ENCODE measurements at regions not wholly inside any gene's neighbourhood (a gene's known extent, or its start where the extent isn't known, plus 50 kb on each side); places are given as distances from the start of the nearest gene placed in this dataset.
"Not testable (repeated sequence)": the region's sequence is repeated elsewhere in the genome, so short reads cannot be mapped to it uniquely, and the experiment has no call there.

DNA sequence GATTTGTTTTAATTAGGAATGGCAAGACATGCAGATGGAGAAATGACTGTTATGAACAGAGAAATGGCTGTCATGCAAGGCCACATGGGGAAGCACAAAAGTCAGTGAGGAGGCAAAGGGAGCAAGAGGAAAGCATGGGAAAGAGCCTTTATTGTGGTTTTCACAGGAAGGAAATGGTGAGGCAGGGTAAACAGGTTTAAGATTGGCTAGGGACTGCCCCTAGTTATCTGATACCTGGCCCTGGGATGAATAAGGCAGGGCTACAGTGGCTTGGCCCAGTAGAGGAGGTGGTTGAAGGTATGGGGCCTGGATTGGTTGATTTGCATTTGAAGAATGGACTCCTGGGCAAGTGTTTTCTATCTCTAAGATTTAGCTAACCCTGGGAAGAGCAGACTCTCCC, 168.7 kb upstream of the CNOT2 start:
- DNase-seq, result no peak

- DNase-seq, result no peak
Measured at GRCh38 chr12:70077441-70077840, 165.8 kb upstream of the CNOT2 start.

DNA sequence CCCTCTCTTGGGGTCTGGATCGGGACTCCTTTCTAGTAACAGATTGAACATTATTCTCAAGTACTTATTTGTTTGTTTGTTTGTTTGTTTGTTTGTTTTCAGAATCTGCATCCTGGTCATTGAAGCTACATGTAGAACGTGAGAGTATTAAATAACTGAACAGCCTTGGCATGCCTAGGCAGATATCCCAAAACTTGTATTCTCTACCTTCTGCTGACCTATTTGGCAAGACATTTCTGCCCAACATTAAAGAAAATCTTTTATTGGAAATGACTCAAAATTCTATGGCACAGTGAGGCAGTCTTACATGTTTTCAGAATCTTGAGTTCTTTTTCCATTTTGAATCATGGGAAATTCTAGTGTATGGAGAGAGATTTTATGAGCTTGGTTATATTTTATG, 165.1 kb upstream of the CNOT2 start:
- DNase-seq, result no peak

- DNase-seq, result no peak
Measured at GRCh38 chr12:70080566-70080965, 162.7 kb upstream of the CNOT2 start.

DNA sequence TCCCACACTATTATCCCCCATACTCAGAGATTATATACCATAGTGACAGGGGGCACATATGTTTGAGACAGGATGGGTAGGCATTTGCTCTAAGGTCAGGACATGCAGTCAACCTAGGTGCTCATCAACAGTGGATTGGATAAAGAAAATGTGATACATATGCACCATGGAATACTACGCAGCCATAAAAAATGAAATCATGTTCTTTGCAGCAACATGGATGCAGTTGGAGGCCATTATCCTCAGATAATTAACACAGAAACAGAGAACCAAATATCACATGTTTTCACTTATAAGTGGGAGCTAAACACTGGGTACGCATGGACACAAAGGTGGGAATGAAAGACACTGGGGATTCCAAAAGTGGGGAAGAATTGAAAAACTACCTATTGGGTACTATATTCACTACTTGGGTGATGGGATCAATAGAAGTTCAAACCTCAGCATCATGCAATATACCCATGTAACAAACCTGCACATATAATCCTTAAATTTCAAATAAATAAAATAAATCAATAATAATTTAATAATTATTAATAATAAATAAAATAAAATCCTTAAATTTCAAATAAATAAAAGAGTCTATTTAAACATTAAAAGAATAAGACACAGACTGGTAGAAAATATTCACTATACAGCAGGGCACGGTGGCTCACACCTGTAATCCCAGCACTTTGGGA, 160.1 kb upstream of the CNOT2 start:
- no peak for DNase-seq

DNA sequence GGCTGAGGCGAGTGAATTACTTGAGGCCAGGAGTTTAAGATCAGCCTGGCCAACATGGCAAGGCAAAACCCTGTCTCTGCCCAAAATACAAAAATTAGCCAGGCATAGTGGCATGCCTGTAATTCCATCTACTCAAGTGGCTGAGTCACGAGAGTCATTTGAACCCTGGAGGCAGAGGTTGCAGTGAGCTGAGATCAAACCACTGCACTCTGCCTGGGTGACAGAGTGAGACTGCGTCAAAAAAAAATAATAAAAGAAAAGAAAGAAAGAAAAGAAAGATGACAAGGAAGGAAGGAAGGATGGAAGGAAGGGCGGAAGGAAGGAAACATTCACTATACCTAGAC, 159.6 kb upstream of the CNOT2 start:
- DNase-seq, result no peak

DNA sequence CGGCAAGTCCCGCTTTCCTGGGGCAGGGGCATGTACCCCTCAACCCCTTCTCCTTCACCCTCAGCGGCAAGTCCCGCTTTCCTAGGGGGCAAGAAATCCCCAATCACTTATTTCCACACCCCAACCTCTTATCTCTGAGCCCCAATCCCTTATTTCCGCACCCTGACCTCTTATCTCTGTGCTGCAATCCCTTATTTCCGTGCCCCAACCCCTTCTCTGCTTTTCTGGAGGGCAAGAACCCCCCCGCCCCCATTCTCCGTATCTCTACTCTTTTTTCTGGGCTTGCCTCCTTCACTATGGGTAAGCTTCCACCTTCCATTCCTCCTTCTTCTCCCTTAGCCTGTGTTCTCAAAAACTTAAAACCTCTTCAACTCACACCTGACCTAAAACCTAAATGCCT, 156.9 kb upstream of the CNOT2 start:
- not testable (repeated sequence) for DNase-seq

DNA sequence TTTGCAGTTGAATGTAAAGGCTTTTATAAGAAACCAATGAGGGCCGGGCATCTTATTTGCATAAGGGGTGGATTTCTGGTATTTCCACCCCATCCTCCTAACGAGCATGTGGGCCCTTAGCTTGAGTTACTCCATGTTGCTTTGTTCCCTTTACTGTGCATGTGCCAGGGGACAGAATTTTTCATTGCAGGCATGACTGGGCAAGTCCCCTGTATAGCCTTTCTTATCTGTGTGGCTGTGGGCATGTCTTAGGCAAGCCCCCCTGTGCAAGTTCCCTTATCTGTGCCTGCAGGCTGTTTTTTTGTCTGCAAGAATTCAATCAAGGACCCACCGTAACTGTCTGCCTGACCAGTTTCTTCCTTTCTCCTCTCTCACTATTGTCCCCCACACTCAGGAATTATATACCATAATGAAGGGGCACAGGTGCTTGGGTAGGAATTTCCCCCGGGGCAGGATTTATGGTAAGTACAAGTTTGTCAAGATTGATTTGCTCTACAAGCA, 152.2 kb upstream of the CNOT2 start:
- DNase-seq, result no peak

- DNase-seq, result peak; percentile 12
Measured at GRCh38 chr12:70094467-70094866, 148.8 kb upstream of the CNOT2 start.

GRCh38 chr12:70096759-70097410, 146.3 kb upstream of the CNOT2 start:
- peak; percentile 8 for DNase-seq

- DNase-seq, result no peak
Measured at GRCh38 chr12:70101064-70101463, 142.2 kb upstream of the CNOT2 start.

- no peak for DNase-seq
Measured at GRCh38 chr12:70106347-70106746, 136.9 kb upstream of the CNOT2 start.

GRCh38 chr12:70110085-70110484, 133.1 kb upstream of the CNOT2 start:
- DNase-seq, result no peak

DNA sequence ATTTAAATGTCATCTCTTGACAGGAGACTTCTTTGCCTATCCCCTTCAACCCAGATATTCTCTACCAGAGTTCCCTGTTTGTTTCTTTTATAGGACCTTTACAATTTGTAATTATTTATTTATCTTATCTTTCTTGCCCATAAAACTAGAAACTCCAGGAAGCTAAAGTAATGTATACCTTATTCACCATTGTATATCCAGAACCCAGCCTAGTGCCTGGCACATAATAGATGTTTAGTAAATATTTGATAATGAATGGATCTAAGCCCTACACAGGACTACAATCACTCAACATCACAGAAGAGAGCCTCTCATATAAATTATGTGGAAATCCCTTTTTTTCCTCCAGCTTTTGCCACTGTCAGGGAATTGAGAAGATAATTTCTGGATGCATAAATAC, 125.6 kb upstream of the CNOT2 start:
- no peak for DNase-seq

DNA sequence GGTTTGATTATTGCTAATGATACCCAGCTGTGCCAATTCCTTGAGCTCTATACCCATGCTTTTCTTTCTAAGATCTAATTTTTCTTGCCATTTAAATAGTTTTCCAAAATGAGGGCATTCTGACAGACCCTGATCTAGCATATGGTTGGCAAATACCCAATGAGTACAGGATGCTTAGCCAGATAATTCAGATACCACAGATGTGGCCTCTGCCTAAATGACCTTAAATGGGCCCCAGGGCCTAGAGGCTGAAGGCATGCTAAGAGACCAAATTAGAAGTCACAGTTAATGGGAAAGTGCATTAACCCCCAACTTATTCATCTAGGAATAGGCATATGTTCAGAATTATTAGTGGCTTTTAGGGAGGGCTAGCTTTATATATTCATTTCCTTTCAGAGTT, 122.3 kb upstream of the CNOT2 start:
- no peak for DNase-seq

- no peak for DNase-seq
Measured at GRCh38 chr12:70121562-70121961, 121.7 kb upstream of the CNOT2 start.

DNA sequence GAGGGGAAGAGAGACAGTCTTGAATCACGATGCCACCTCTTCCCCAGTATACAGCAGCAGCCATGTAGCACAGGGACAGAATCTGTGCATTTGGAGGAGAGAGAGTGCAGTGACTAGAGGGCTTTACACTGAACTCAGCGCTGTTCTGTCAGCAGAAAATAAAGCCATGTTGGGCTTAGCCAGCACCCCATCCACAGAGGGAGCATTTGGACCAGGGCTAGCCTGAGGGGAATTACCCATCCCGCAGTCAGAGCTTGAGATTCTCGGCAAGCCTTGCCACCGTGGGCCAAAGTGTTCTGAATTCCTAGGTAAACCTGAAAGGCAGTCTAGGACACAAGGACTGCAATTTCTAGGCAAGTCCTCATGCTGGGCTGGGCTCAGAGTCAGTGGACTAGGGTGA, 120.4 kb upstream of the CNOT2 start:
- DNase-seq, result no peak

DNA sequence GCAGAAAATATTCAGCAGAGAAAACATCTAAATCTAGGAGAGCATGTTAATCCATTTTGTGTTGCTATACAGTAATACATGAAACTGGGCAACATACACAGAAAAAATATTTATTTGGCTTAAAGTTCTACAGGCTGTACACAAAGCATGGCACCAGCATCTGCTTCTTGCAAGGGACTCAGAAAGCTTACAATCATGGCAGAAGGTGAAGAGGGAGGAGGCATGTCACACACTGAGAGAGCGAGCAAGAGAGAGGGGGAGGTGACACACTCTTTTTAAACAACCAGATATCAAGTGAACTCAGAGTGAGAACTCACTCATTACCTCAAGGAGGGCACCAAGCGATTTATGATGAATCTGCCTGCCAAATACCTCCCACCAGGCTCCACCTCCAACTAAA, 94.2 kb upstream of the CNOT2 start:
- DNase-seq, result no peak

DNA sequence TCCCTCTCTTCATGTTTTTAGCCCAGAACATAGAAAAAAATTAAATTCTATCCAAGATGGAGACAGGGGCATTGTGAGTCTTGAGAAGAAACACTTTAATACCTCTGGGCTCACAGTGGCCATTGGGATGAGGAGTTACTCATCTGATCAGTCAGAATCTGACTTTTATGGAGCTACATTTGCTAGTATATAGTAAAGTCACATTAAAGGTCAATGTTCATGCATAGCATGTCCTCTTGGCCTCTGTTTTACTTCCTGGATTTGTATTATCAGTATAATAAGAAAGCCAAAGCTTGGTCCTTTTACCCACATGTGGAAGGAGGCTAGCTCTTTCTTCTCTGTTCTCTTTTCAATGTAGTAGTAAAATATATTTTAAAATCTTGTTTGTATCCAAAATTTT, 93.6 kb upstream of the CNOT2 start:
- DNase-seq, result no peak

- no peak for DNase-seq
Measured at GRCh38 chr12:70150230-70150629, 93.0 kb upstream of the CNOT2 start.

GRCh38 chr12:70151993-70152392, 91.2 kb upstream of the CNOT2 start:
- no peak for DNase-seq

DNA sequence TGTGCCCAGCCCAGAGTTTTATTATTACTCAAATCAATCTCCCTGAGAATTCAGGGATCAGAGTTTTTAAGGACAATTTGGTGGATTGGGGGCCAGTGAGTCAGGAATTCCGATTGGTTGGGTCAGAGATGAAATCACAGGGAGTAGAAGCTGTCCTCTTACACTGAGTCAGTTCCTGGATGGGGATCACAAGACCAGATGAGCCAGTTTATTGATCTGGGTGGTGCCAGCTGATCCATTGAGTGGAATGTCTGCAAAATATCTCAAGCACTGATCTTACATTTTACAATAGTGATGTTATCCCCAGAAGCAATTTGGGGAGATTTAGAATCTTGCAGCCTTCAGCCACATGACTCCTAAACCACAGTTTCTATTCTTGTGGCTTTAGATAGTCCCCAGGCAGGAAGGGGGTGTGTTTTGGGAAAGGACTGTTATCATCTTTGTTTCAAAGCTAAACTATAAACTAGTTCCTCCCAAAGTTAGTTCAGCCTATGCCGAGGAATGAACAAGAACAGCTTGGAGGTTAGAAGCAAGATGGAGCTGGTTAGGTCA, 89.1 kb upstream of the CNOT2 start:
- DNase-seq, result no peak

GRCh38 chr12:70154960-70155589, 88.2 kb upstream of the CNOT2 start:
- DNase-seq, result peak; percentile 1

- DNase-seq, result no peak
Measured at GRCh38 chr12:70157099-70157498, 86.1 kb upstream of the CNOT2 start.

Data from fibroblast of upper back skin (primary cell).